ENCODE measurements at regions not wholly inside any gene's neighbourhood (a gene's known extent, or its start where the extent isn't known, plus 50 kb on each side); places are given as distances from the start of the nearest gene placed in this dataset.

- Histone ChIP-seq H3K56ac (ENCODE audit: low read length) (no peak overlapping the region), H3K4me3 (ENCODE audit: low read length) (no peak overlapping the region), H3K36me3 (ENCODE audit: control insufficient read depth, insufficient read depth, low read length) (no peaks in the 10 kb centered on the region), H3K27ac (ENCODE audit: low read depth, low read length) (no peak overlapping the region), H2BK120ac (ENCODE audit: low read depth, low read length) (no peak overlapping the region), H3K18ac (ENCODE audit: low read length) (no peak overlapping the region), H3K79me2 (ENCODE audit: control insufficient read depth, insufficient read depth, low read length) (no peaks in the 10 kb centered on the region), H4K5ac (ENCODE audit: low read length) (no peak overlapping the region), H3K4me1 (ENCODE audit: control insufficient read depth, low read depth, low read length) (no peaks in the 10 kb centered on the region), H3K79me1 (ENCODE audit: low read length) (no peaks in the 10 kb centered on the region), H3K9ac (ENCODE audit: low read length) (no peak overlapping the region), H2AK5ac (ENCODE audit: low read length) (no peak overlapping the region), H3K4ac (ENCODE audit: low read depth, low read length) (no peak overlapping the region), H3K23ac (ENCODE audit: low read length) (no peak overlapping the region), H2BK15ac (replicated peaks; ENCODE audit: low read depth) (no peak overlapping the region), H4K8ac (ENCODE audit: low read depth, low read length) (no peak overlapping the region), H2BK5ac (ENCODE audit: low read length) (no peak overlapping the region), H3K27me3 (ENCODE audit: insufficient read depth, low read length, poor library complexity) (no peaks in the 10 kb centered on the region), H3K4me2 (ENCODE audit: low read length) (no peak overlapping the region)
- no CpG with 5 or more reads among the region's 2 CpGs for WGBS (ENCODE audit: extremely low coverage, insufficient coverage, low lambda C conversion rate)
- DNase-seq: no peak
Observed at GRCh38 chr1:116289193-116289592, 83.9 kb upstream of the ATP1A1 start.

DNA sequence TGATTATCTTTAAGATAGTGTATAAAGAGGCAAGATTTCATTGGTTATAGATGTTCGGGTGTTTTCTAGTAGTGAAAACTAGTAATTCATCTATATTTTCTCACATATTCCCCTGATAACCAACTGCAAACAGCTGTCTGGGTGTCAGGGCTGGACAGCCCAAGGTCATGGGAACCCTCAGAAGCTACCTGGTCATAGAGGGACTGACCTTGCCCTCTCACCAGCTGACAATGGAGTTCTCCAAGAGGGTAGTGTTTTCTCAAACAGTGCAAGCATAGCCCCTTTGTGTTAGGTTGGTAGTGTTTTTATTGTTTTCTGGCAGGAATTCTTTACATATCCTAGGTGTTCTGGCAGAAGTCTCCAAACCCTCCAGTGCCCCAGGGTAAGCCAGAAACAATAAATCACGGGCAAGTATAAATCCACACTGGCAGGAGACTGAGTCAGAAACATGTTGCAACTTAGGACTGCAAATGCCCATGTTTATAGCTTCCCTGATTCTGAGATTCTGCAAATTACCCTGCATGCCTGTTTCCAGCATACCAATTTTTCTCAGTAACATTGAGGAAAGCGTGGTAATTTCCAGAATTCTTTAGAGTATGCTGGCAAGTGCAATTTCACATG lies 82.8 kb upstream of the ATP1A1 start:
- no peak for DNase-seq
- no peak overlapping the region for H3K4me3 ChIP-seq (ENCODE audit: low read length)
- no peak overlapping the region for H2BK120ac ChIP-seq (ENCODE audit: low read depth, low read length)
- no peaks in the 10 kb centered on the region for H3K27me3 ChIP-seq (ENCODE audit: insufficient read depth, low read length, poor library complexity)
- no peak overlapping the region for H3K9ac ChIP-seq (ENCODE audit: low read length)
- no peak overlapping the region for H3K4me2 ChIP-seq (ENCODE audit: low read length)
- no peak overlapping the region for H4K8ac ChIP-seq (ENCODE audit: low read depth, low read length)
- no peak overlapping the region for H4K5ac ChIP-seq (ENCODE audit: low read length)
- no peak overlapping the region for H3K56ac ChIP-seq (ENCODE audit: low read length)
- no peak overlapping the region for H2BK5ac ChIP-seq (ENCODE audit: low read length)
- H3K4me1 ChIP-seq (ENCODE audit: control insufficient read depth, low read depth, low read length): no peaks in the 10 kb centered on the region
- H2AK5ac ChIP-seq (ENCODE audit: low read length): no peak overlapping the region
- H3K79me2 ChIP-seq (ENCODE audit: control insufficient read depth, insufficient read depth, low read length): no peaks in the 10 kb centered on the region
- no peak overlapping the region for H3K18ac ChIP-seq (ENCODE audit: low read length)
- no CpG with 5 or more reads among the region's 3 CpGs for WGBS (ENCODE audit: extremely low coverage, insufficient coverage, low lambda C conversion rate)
- H3K23ac ChIP-seq (ENCODE audit: low read length): no peak overlapping the region
- no peak overlapping the region for H3K4ac ChIP-seq (ENCODE audit: low read depth, low read length)
- H3K27ac ChIP-seq (ENCODE audit: low read depth, low read length): no peak overlapping the region
- no peak overlapping the region for H2BK15ac ChIP-seq (replicated peaks; ENCODE audit: low read depth)
- H3K36me3 ChIP-seq (ENCODE audit: control insufficient read depth, insufficient read depth, low read length): no peaks in the 10 kb centered on the region
- H3K79me1 ChIP-seq (ENCODE audit: low read length): no peaks in the 10 kb centered on the region

DNA sequence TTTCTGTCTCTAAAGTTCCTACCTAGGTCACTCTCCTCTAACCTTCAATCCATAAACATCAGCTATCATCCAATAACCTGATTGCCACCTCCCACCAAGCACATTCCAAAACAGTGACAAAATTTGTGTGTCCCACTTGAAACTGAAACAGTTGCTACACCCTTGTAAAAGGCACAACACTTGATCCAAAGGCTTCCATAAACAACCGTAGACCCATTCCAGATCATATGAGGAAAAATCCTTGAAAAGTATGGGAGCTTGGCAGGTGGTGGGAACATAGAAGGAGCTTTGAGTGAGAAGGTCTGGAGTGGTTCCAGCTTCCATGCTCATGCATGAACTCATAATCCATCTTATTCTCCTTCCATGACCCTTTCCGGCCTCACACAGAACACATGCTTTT lies 82.0 kb upstream of the ATP1A1 start:
- H2AK5ac ChIP-seq (ENCODE audit: low read length): no peak overlapping the region
- no peaks in the 10 kb centered on the region for H3K79me2 ChIP-seq (ENCODE audit: control insufficient read depth, insufficient read depth, low read length)
- no peak overlapping the region for H3K23ac ChIP-seq (ENCODE audit: low read length)
- no peak overlapping the region for H3K4ac ChIP-seq (ENCODE audit: low read depth, low read length)
- no peak overlapping the region for H4K8ac ChIP-seq (ENCODE audit: low read depth, low read length)
- H3K4me2 ChIP-seq (ENCODE audit: low read length): no peak overlapping the region
- no peak overlapping the region for H2BK15ac ChIP-seq (replicated peaks; ENCODE audit: low read depth)
- H3K18ac ChIP-seq (ENCODE audit: low read length): no peak overlapping the region
- H4K5ac ChIP-seq (ENCODE audit: low read length): no peak overlapping the region
- no peak overlapping the region for H2BK5ac ChIP-seq (ENCODE audit: low read length)
- H3K27ac ChIP-seq (ENCODE audit: low read depth, low read length): no peak overlapping the region
- no peak overlapping the region for H2BK120ac ChIP-seq (ENCODE audit: low read depth, low read length)
- H3K27me3 ChIP-seq (ENCODE audit: insufficient read depth, low read length, poor library complexity): no peaks in the 10 kb centered on the region
- H3K9ac ChIP-seq (ENCODE audit: low read length): no peak overlapping the region
- no CpG with 5 or more reads among the region's 2 CpGs for WGBS (ENCODE audit: extremely low coverage, insufficient coverage, low lambda C conversion rate)
- H3K4me3 ChIP-seq (ENCODE audit: low read length): no peak overlapping the region
- no peak overlapping the region for H3K56ac ChIP-seq (ENCODE audit: low read length)
- DNase-seq: no peak
- no peaks in the 10 kb centered on the region for H3K79me1 ChIP-seq (ENCODE audit: low read length)
- no peaks in the 10 kb centered on the region for H3K4me1 ChIP-seq (ENCODE audit: control insufficient read depth, low read depth, low read length)
- H3K36me3 ChIP-seq (ENCODE audit: control insufficient read depth, insufficient read depth, low read length): no peaks in the 10 kb centered on the region

- H3K18ac ChIP-seq (ENCODE audit: low read length): no peak overlapping the region
- no peak overlapping the region for H3K4me3 ChIP-seq (ENCODE audit: low read length)
- H3K36me3 ChIP-seq (ENCODE audit: control insufficient read depth, insufficient read depth, low read length): no peaks in the 10 kb centered on the region
- H3K4me1 ChIP-seq (ENCODE audit: control insufficient read depth, low read depth, low read length): no peaks in the 10 kb centered on the region
- no peaks in the 10 kb centered on the region for H3K27me3 ChIP-seq (ENCODE audit: insufficient read depth, low read length, poor library complexity)
- no peak overlapping the region for H3K9ac ChIP-seq (ENCODE audit: low read length)
- no peak overlapping the region for H2BK5ac ChIP-seq (ENCODE audit: low read length)
- H4K8ac ChIP-seq (ENCODE audit: low read depth, low read length): no peak overlapping the region
- WGBS (ENCODE audit: extremely low coverage, insufficient coverage, low lambda C conversion rate): no CpG with 5 or more reads among the region's 5 CpGs
- no peak overlapping the region for H2BK120ac ChIP-seq (ENCODE audit: low read depth, low read length)
- no peak overlapping the region for H3K4me2 ChIP-seq (ENCODE audit: low read length)
- no peak overlapping the region for H4K5ac ChIP-seq (ENCODE audit: low read length)
- H3K79me2 ChIP-seq (ENCODE audit: control insufficient read depth, insufficient read depth, low read length): no peaks in the 10 kb centered on the region
- no peak overlapping the region for H2BK15ac ChIP-seq (replicated peaks; ENCODE audit: low read depth)
- H3K56ac ChIP-seq (ENCODE audit: low read length): no peak overlapping the region
- no peak overlapping the region for H3K4ac ChIP-seq (ENCODE audit: low read depth, low read length)
- no peak overlapping the region for H3K27ac ChIP-seq (ENCODE audit: low read depth, low read length)
- H3K79me1 ChIP-seq (ENCODE audit: low read length): no peaks in the 10 kb centered on the region
- H2AK5ac ChIP-seq (ENCODE audit: low read length): no peak overlapping the region
- no peak for DNase-seq
- H3K23ac ChIP-seq (ENCODE audit: low read length): no peak overlapping the region
Observed at GRCh38 chr1:116292929-116293725, 79.9 kb upstream of the ATP1A1 start.

DNA sequence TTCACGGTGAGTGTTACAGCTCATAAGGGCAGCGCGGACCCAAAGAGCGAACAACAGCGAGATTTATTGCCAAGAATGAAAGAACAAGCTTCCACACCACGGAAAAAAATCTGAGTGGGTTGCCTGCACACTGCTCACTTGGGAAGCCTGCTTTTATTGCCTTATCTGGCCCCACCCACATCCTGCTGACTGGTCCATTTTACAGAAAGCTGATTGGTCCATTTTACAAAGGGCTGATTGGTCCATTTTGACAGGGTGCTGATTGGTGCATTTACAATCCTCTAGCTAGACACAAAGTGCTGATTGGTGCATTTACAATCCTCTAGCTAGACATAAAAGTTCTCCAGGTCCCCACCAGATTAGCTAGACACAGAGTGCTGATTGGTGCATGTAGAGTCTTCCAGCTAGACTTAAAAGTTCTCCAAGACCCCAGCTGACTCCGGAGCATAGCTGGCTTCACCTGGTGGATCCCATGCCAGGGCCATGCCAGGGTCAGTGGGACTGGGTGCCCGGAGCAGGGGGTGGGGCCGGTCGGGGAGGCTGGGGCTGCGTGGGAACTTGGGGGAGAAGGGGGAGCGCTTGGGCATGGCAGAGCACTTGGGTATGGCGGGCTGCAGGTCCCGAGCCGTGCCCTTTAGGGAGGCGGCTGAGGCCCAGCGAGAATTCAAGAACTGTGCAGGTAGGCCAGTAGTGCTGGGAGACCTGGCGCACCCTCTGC lies 75.4 kb upstream of the ATP1A1 start:
- H2BK15ac ChIP-seq (replicated peaks; ENCODE audit: low read depth): no peak overlapping the region
- H2BK5ac ChIP-seq (ENCODE audit: low read length): no peak overlapping the region
- DNase-seq: no peak
- WGBS (ENCODE audit: extremely low coverage, insufficient coverage, low lambda C conversion rate): no CpG with 5 or more reads among the region's 18 CpGs
- no peaks in the 10 kb centered on the region for H3K4me1 ChIP-seq (ENCODE audit: control insufficient read depth, low read depth, low read length)
- no peak overlapping the region for H3K4ac ChIP-seq (ENCODE audit: low read depth, low read length)
- H3K18ac ChIP-seq (ENCODE audit: low read length): no peak overlapping the region
- no peak overlapping the region for H3K27ac ChIP-seq (ENCODE audit: low read depth, low read length)
- H3K27me3 ChIP-seq (ENCODE audit: insufficient read depth, low read length, poor library complexity): no peaks in the 10 kb centered on the region
- no peak overlapping the region for H4K5ac ChIP-seq (ENCODE audit: low read length)
- H3K36me3 ChIP-seq (ENCODE audit: control insufficient read depth, insufficient read depth, low read length): peaks cover 1% of the 10 kb centered on the region
- H3K79me2 ChIP-seq (ENCODE audit: control insufficient read depth, insufficient read depth, low read length): no peaks in the 10 kb centered on the region
- H3K23ac ChIP-seq (ENCODE audit: low read length): no peak overlapping the region
- H3K9ac ChIP-seq (ENCODE audit: low read length): no peak overlapping the region
- H2AK5ac ChIP-seq (ENCODE audit: low read length): no peak overlapping the region
- H2BK120ac ChIP-seq (ENCODE audit: low read depth, low read length): no peak overlapping the region
- no peaks in the 10 kb centered on the region for H3K79me1 ChIP-seq (ENCODE audit: low read length)
- H3K56ac ChIP-seq (ENCODE audit: low read length): no peak overlapping the region
- no peak overlapping the region for H3K4me3 ChIP-seq (ENCODE audit: low read length)
- H3K4me2 ChIP-seq (ENCODE audit: low read length): no peak overlapping the region
- H4K8ac ChIP-seq (ENCODE audit: low read depth, low read length): no peak overlapping the region

Measured in mesendoderm (in vitro differentiated cells).